ENCODE measurements at regions not wholly inside any gene's neighbourhood (a gene's known extent, or its start where the extent isn't known, plus 50 kb on each side); places are given as distances from the start of the nearest gene placed in this dataset.

DNA sequence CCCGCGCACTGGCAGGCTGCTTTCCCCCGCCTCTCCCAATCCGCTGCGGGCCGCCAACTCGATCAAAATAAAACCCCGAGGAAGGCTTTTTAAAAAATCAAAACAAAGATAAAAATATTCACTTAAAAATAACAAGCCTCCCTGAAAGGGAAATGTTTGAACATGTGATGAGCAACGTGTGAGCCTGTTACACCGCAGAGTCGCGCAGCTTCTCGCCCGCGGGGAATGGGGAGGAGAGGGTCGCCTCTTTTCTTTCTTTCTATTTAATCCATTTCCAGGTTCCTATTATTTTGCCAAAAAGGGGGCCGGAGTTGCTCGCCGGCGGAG, 326.0 kb upstream of the F9 start:
- Histone ChIP-seq H3K4me3 (ENCODE audit: control extremely low read depth in 1 of 5, extremely low read depth in 1 of 5, insufficient read depth in 1 of 5, low read depth in 2 of 5, low read length in 4 of 5) (peak overlapping the region in 1 of 5 experiments; percentile 17), H3K79me2 (ENCODE audit: control insufficient read depth, insufficient read depth, low read length) (no peaks in the 10 kb centered on the region), H3K36me3 (replicated peaks in 1 of 2; ENCODE audit: control extremely low read depth in 1 of 2, control insufficient read depth in 1 of 2, extremely low read depth in 1 of 2, insufficient read depth in 2 of 2, low read length in 1 of 2) (no peaks in the 10 kb centered on the region), H3K4me1 (ENCODE audit: control insufficient read depth in 2 of 2, insufficient read depth in 2 of 2, low read length in 2 of 2) (no peaks in the 10 kb centered on the region), H4K20me1 (ENCODE audit: control insufficient read depth, insufficient read depth, low read length, poor library complexity, severe bottlenecking) (no peaks in the 10 kb centered on the region), H3K27me3 (replicated peaks in 1 of 4; ENCODE audit: control extremely low read depth in 1 of 4, control insufficient read depth in 3 of 4, insufficient read depth in 4 of 4, low read length in 3 of 4) (peaks cover 0 to 9% (median 3%) of the 10 kb centered on the region in 4 experiments), H3K4me2 (replicated peaks; ENCODE audit: low read depth, low read length, poor library complexity, severe bottlenecking) (peak overlapping the region; percentile 54), H3K9me3 (ENCODE audit: control extremely low read depth in 1 of 3, control insufficient read depth in 2 of 3, insufficient read depth in 1 of 3, low read length in 2 of 3) (no peaks in the 10 kb centered on the region), H3K27ac (ENCODE audit: low read length in 2 of 2) (no peak overlapping the region), H2AFZ (ENCODE audit: insufficient read depth, low read depth, low read length, poor library complexity, severe bottlenecking) (peak overlapping the region; percentile 33), H3K9ac (ENCODE audit: low read length) (no peak overlapping the region)
- H3K4me1 Mint-ChIP-seq = peaks cover 3% of the 10 kb centered on the region
- WGBS (ENCODE audit: insufficient coverage) = no CpG with 5 or more reads among the region's 20 CpGs
- H3K27ac Mint-ChIP-seq = no peak overlapping the region
- H3K27me3 Mint-ChIP-seq = peaks cover 28% of the 10 kb centered on the region
- ATAC-seq (ENCODE audit: low read depth) (no peak), DNase-seq (no peak)
- TF ChIP-seq, protein P1, sequence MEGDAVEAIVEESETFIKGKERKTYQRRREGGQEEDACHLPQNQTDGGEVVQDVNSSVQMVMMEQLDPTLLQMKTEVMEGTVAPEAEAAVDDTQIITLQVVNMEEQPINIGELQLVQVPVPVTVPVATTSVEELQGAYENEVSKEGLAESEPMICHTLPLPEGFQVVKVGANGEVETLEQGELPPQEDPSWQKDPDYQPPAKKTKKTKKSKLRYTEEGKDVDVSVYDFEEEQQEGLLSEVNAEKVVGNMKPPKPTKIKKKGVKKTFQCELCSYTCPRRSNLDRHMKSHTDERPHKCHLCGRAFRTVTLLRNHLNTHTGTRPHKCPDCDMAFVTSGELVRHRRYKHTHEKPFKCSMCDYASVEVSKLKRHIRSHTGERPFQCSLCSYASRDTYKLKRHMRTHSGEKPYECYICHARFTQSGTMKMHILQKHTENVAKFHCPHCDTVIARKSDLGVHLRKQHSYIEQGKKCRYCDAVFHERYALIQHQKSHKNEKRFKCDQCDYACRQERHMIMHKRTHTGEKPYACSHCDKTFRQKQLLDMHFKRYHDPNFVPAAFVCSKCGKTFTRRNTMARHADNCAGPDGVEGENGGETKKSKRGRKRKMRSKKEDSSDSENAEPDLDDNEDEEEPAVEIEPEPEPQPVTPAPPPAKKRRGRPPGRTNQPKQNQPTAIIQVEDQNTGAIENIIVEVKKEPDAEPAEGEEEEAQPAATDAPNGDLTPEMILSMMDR (IDR thresholded peaks at IDR 0.05) = no peak
- no peak for TF ChIP-seq EZH2 (IDR thresholded peaks at IDR 0.05; ENCODE audit: borderline replicate concordance, insufficient read depth, low read depth, low read length, poor library complexity, severe bottlenecking)
- intact Hi-C loops (cut with micrococcal nuclease) = no loop called here
- peak overlapping the region; percentile 62 for H3K4me3 Mint-ChIP-seq
- CTCF ChIA-PET = no interaction called here
- POLR2A ChIA-PET = no interaction called here
- no peaks in the 10 kb centered on the region for H3K9me3 Mint-ChIP-seq (ENCODE audit: insufficient read depth)

GRCh38 chrX:139203651-139204570, 326.6 kb upstream of the F9 start:
- WGBS (ENCODE audit: insufficient coverage) = 1% methylated on average over 58 of the region's 99 CpGs
- peaks cover 0 to 9% (median 3%) of the 10 kb centered on the region in 4 experiments for H3K27me3 ChIP-seq (replicated peaks in 1 of 4; ENCODE audit: control extremely low read depth in 1 of 4, control insufficient read depth in 3 of 4, insufficient read depth in 4 of 4, low read length in 3 of 4)
- ChIA-PET POLR2A (no interaction called here), CTCF (no interaction called here)
- peak overlapping the region in 2 of 5 experiments; percentile 17 to 33 for H3K4me3 ChIP-seq (ENCODE audit: control extremely low read depth in 1 of 5, extremely low read depth in 1 of 5, insufficient read depth in 1 of 5, low read depth in 2 of 5, low read length in 4 of 5)
- intact Hi-C loops (cut with micrococcal nuclease) = no loop called here
- H3K27me3 Mint-ChIP-seq = peaks cover 31% of the 10 kb centered on the region
- H3K4me3 Mint-ChIP-seq = peak overlapping the region; percentile 54
- no peaks in the 10 kb centered on the region for H4K20me1 ChIP-seq (ENCODE audit: control insufficient read depth, insufficient read depth, low read length, poor library complexity, severe bottlenecking)
- no peak overlapping the region for H2AFZ ChIP-seq (ENCODE audit: insufficient read depth, low read depth, low read length, poor library complexity, severe bottlenecking)
- TF ChIP-seq, protein P1 (IDR thresholded peaks at IDR 0.05) = no peak
- TF ChIP-seq EZH2 (IDR thresholded peaks at IDR 0.05; ENCODE audit: borderline replicate concordance, insufficient read depth, low read depth, low read length, poor library complexity, severe bottlenecking) = no peak
- no peaks in the 10 kb centered on the region for H3K4me1 ChIP-seq (ENCODE audit: control insufficient read depth in 2 of 2, insufficient read depth in 2 of 2, low read length in 2 of 2)
- no peaks in the 10 kb centered on the region for H3K9me3 ChIP-seq (ENCODE audit: control extremely low read depth in 1 of 3, control insufficient read depth in 2 of 3, insufficient read depth in 1 of 3, low read length in 2 of 3)
- H3K79me2 ChIP-seq (ENCODE audit: control insufficient read depth, insufficient read depth, low read length) = no peaks in the 10 kb centered on the region
- peak overlapping the region; percentile 54 for H3K4me2 ChIP-seq (replicated peaks; ENCODE audit: low read depth, low read length, poor library complexity, severe bottlenecking)
- H3K36me3 ChIP-seq (replicated peaks in 1 of 2; ENCODE audit: control extremely low read depth in 1 of 2, control insufficient read depth in 1 of 2, extremely low read depth in 1 of 2, insufficient read depth in 2 of 2, low read length in 1 of 2) = no peaks in the 10 kb centered on the region
- no peak overlapping the region for H3K27ac ChIP-seq (ENCODE audit: low read length in 2 of 2)
- DNase-seq (peak; percentile 3), ATAC-seq (ENCODE audit: low read depth) (no peak)
- H3K9ac ChIP-seq (ENCODE audit: low read length) = no peak overlapping the region
- H3K27ac Mint-ChIP-seq = no peak overlapping the region
- peaks cover 3% of the 10 kb centered on the region for H3K4me1 Mint-ChIP-seq
- no peaks in the 10 kb centered on the region for H3K9me3 Mint-ChIP-seq (ENCODE audit: insufficient read depth)
